ENCODE measurements at regions not wholly inside any gene's neighbourhood (a gene's known extent, or its start where the extent isn't known, plus 50 kb on each side); places are given as distances from the start of the nearest gene placed in this dataset.

- TF ChIP-seq, protein P1, sequence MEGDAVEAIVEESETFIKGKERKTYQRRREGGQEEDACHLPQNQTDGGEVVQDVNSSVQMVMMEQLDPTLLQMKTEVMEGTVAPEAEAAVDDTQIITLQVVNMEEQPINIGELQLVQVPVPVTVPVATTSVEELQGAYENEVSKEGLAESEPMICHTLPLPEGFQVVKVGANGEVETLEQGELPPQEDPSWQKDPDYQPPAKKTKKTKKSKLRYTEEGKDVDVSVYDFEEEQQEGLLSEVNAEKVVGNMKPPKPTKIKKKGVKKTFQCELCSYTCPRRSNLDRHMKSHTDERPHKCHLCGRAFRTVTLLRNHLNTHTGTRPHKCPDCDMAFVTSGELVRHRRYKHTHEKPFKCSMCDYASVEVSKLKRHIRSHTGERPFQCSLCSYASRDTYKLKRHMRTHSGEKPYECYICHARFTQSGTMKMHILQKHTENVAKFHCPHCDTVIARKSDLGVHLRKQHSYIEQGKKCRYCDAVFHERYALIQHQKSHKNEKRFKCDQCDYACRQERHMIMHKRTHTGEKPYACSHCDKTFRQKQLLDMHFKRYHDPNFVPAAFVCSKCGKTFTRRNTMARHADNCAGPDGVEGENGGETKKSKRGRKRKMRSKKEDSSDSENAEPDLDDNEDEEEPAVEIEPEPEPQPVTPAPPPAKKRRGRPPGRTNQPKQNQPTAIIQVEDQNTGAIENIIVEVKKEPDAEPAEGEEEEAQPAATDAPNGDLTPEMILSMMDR (IDR thresholded peaks at IDR 0.05; ENCODE audit: low read depth, low read length, missing control alignments), result no peak
- no peak for DNase-seq (ENCODE audit: low read depth)
- H3K4me3 ChIP-seq (ENCODE audit: low read depth, low read length), result no peak overlapping the region
These were observed 148.1 kb downstream of the ZNF621 start for GRCh38 chr3:40672861-40673260.

DNA sequence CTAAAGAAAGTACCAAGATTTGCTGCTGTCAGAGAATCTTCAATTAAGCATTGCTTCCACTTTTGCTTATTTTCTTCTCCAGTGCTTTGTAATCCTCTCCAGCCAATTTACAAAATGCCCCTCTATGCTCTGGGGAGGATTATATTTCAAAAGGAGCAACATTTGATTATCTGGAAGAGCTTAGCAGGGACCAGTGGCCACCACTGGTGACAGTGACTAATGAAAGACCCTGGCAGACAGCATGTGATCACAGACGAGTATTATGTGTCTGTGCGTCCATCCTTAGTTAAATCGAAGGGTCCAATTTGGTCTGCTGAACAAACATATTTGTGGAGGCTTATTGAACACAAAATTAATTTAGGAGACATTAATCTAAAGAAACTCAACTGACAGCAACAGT is 152.6 kb downstream of the ZNF621 start:
- TF ChIP-seq, protein P1 (IDR thresholded peaks at IDR 0.05; ENCODE audit: low read depth, low read length, missing control alignments), result no peak
- no peak overlapping the region for H3K4me3 ChIP-seq (ENCODE audit: low read depth, low read length)
- DNase-seq (ENCODE audit: low read depth), result no peak

DNA sequence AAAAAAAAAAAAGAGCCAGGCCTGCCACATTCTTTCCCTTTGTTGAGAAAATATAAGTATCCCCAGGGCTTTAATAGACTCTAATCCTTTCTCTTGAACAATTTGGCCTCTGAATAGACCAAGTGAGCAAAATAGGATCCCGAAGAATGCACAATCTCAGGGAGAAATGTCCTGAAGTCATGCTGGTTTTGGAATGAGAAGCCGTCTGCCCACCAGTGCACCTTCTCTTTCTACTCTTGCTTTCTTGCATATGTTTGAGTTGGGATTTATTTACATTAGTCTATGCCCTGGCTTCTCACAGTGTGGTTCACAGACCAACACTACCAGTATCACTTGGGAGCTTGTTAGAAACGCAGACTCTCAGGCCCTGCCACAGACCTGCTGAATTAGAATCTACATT is 153.0 kb downstream of the ZNF621 start:
- H3K4me3 ChIP-seq (ENCODE audit: low read depth, low read length), result no peak overlapping the region
- no peak for DNase-seq (ENCODE audit: low read depth)
- TF ChIP-seq, protein P1 (IDR thresholded peaks at IDR 0.05; ENCODE audit: low read depth, low read length, missing control alignments), result no peak

DNA sequence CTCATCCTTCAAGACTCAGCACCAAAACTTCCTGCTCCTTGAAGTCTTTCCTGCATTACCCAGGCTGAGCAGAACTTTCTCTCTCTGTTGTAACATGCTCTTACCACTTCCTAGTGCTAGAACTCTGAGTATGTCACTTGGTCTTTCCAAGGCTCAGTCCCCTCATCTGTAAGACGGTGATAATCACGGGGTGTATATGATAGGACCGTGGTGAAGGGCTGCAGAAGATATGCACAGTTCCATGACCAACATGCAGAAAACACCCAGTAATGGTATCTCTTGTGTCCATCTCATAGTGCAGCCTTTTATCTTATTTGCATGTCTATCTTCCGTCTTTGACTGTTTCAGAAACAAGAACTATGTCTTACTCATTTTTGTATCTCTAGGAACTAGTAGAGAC is 154.5 kb downstream of the ZNF621 start:
- no peak for DNase-seq (ENCODE audit: low read depth)
- TF ChIP-seq, protein P1 (IDR thresholded peaks at IDR 0.05; ENCODE audit: low read depth, low read length, missing control alignments), result no peak
- no peak overlapping the region for H3K4me3 ChIP-seq (ENCODE audit: low read depth, low read length)

GRCh38 chr3:40680685-40681657 is 156.2 kb downstream of the ZNF621 start:
- DNase-seq (ENCODE audit: low read depth), result no peak
- TF ChIP-seq, protein P1 (IDR thresholded peaks at IDR 0.05; ENCODE audit: low read depth, low read length, missing control alignments), result no peak
- no peak overlapping the region for H3K4me3 ChIP-seq (ENCODE audit: low read depth, low read length)

GRCh38 chr3:40681658-40682055 is 156.9 kb downstream of the ZNF621 start:
- TF ChIP-seq, protein P1 (IDR thresholded peaks at IDR 0.05; ENCODE audit: low read depth, low read length, missing control alignments), result no peak
- H3K4me3 ChIP-seq (ENCODE audit: low read depth, low read length), result no peak overlapping the region
- DNase-seq (ENCODE audit: low read depth), result no peak

DNA sequence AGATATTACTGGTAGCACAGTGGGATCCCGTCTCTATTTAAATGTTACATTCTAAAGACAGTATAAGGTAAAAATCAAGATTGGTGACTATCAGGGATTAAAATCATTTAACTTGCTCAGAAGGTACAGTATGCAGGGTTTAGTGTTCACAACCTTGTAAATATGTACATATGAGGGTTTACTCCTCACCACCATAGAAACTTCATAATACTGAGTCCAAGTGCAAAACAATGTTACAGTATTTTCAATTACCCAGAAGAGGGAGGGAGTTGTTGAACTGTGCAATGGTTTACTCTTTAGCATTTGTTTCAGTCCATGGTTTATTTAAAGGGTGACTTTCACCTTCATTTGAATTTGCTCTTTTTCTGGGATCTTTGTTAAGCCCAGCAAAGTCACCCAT is 165.1 kb downstream of the ZNF621 start:
- DNase-seq (ENCODE audit: low read depth), result no peak

More for the DNA sequence above, 165.1 kb downstream of the ZNF621 start:
- H3K4me3 ChIP-seq (ENCODE audit: low read depth, low read length), result no peak overlapping the region
- TF ChIP-seq, protein P1 (IDR thresholded peaks at IDR 0.05; ENCODE audit: low read depth, low read length, missing control alignments), result no peak

Measured in GM12864 (cell line).